Activated CD4-positive, alpha-beta T cell treated with anti-CD3 and anti-CD28 coated beads, Interleukin-2, amount 10 ng/mL, durations not matched to agents 24 days and 14 days (primary cell): ENCODE measurements at regions not wholly inside any gene's neighbourhood (a gene's known extent, or its start where the extent isn't known, plus 50 kb on each side); places are given as distances from the start of the nearest gene placed in this dataset.

Experiments
- DNase-seq: peaks from one replicate; pipeline ENCODE4 v3.0.0; 2022
- H3K27ac Mint-ChIP-seq: one replicate; pipeline ENCODE4 v1.8.0; 2022; ENCODE audit warnings: mild to moderate bottlenecking, mixed read lengths
- H3K27me3 Mint-ChIP-seq: one replicate; pipeline ENCODE4 v1.8.0; 2022; ENCODE audit warnings: mixed read lengths
- H3K36me3 Mint-ChIP-seq: one replicate; pipeline ENCODE4 v1.8.0; 2022; ENCODE audit warnings: low read depth, mild to moderate bottlenecking, mixed read lengths
- H3K4me1 Mint-ChIP-seq: one replicate; pipeline ENCODE4 v1.8.0; 2021; ENCODE audit warnings: mixed read lengths
- H3K4me3 Mint-ChIP-seq: one replicate; pipeline ENCODE4 v1.8.0; 2022; ENCODE audit warnings: mild to moderate bottlenecking, moderate library complexity, mixed read lengths
- H3K9me3 Mint-ChIP-seq: one replicate; pipeline ENCODE4 v1.8.0; 2021; ENCODE audit warnings: mixed read lengths
- intact Hi-C: fragments of 100-400 bp; cut with micrococcal nuclease; formaldehyde crosslinking; loops from one replicate; pipeline ENCODE4 v1.15.1; 2023

- H3K4me3 Mint-ChIP-seq: no peak overlapping the region
- intact Hi-C loops: no loop called here
- H3K9me3 Mint-ChIP-seq: no peaks in the 10 kb centered on the region
- H3K27ac Mint-ChIP-seq: no peak overlapping the region
- no peak for DNase-seq
- no peaks in the 10 kb centered on the region for H3K4me1 Mint-ChIP-seq
- H3K27me3 Mint-ChIP-seq: no peaks in the 10 kb centered on the region
- no peaks in the 10 kb centered on the region for H3K36me3 Mint-ChIP-seq
Observed at GRCh38 chr3:161754420-161755053, 257.9 kb downstream of the OTOL1 start.

DNA sequence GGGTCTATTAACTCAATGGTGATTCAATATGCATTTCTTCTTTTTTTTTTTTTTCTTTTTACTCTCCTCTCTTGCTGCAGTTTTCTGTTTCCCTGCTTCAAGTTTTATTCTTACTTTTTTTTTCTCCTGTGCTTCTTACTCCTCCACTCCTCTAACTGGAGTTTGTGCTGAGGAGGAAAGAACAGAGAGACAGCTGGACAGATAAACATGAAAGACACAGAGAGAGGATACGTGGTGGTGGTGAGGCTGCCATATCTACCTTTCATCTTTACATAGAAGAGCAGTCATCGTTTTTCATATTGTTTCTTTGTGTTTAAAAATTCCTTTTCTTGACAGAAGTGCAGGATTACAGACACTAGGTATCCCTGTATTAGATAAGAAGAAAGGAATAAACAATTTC, 262.8 kb downstream of the OTOL1 start:
- intact Hi-C loops: no loop called here
- DNase-seq: no peak
- H3K27me3 Mint-ChIP-seq: no peaks in the 10 kb centered on the region
- no peaks in the 10 kb centered on the region for H3K9me3 Mint-ChIP-seq
- no peaks in the 10 kb centered on the region for H3K36me3 Mint-ChIP-seq
- H3K4me1 Mint-ChIP-seq: no peaks in the 10 kb centered on the region
- no peak overlapping the region for H3K4me3 Mint-ChIP-seq
- no peak overlapping the region for H3K27ac Mint-ChIP-seq

- no peaks in the 10 kb centered on the region for H3K9me3 Mint-ChIP-seq
- peaks cover 7% of the 10 kb centered on the region for H3K4me1 Mint-ChIP-seq
- no peaks in the 10 kb centered on the region for H3K27me3 Mint-ChIP-seq
- H3K27ac Mint-ChIP-seq: no peak overlapping the region
- no peak for DNase-seq
- H3K4me3 Mint-ChIP-seq: no peak overlapping the region
- intact Hi-C loops: no loop called here
- no peaks in the 10 kb centered on the region for H3K36me3 Mint-ChIP-seq
Observed at GRCh38 chr3:161766331-161766730, 269.7 kb downstream of the OTOL1 start.

- Mint-ChIP-seq H3K4me3 (peak overlapping the region; percentile 12), H3K4me1 (peaks cover 10% of the 10 kb centered on the region), H3K27ac (peak overlapping the region; percentile 54), H3K36me3 (no peaks in the 10 kb centered on the region), H3K9me3 (peaks cover 3% of the 10 kb centered on the region), H3K27me3 (no peaks in the 10 kb centered on the region)
- intact Hi-C loops: no loop called here
- DNase-seq: peak; percentile 55
Observed at GRCh38 chr3:161770484-161771386, 274.1 kb downstream of the OTOL1 start.

GRCh38 chr3:161781381-161781780, 284.8 kb downstream of the OTOL1 start:
- intact Hi-C loops: no loop called here
- DNase-seq: no peak
- Mint-ChIP-seq H3K4me1 (peaks cover 4% of the 10 kb centered on the region), H3K36me3 (no peaks in the 10 kb centered on the region), H3K9me3 (peaks cover 5% of the 10 kb centered on the region), H3K27me3 (no peaks in the 10 kb centered on the region), H3K27ac (no peak overlapping the region), H3K4me3 (no peak overlapping the region)

GRCh38 chr3:161793194-161793930, 296.8 kb downstream of the OTOL1 start:
- H3K36me3 Mint-ChIP-seq: no peaks in the 10 kb centered on the region
- intact Hi-C loops: no loop called here
- H3K9me3 Mint-ChIP-seq: no peaks in the 10 kb centered on the region

GRCh38 chr3:161794551-161794950, 297.9 kb downstream of the OTOL1 start:
- no peaks in the 10 kb centered on the region for H3K4me1 Mint-ChIP-seq
- H3K9me3 Mint-ChIP-seq: no peaks in the 10 kb centered on the region
- intact Hi-C loops: no loop called here
- H3K27me3 Mint-ChIP-seq: no peaks in the 10 kb centered on the region
- DNase-seq: no peak
- H3K27ac Mint-ChIP-seq: no peak overlapping the region
- no peaks in the 10 kb centered on the region for H3K36me3 Mint-ChIP-seq
- no peak overlapping the region for H3K4me3 Mint-ChIP-seq

More at GRCh38 chr3:161793194-161793930, 296.8 kb downstream of the OTOL1 start:
- DNase-seq: no peak
- Mint-ChIP-seq H3K4me1 (no peaks in the 10 kb centered on the region), H3K4me3 (no peak overlapping the region), H3K27me3 (no peaks in the 10 kb centered on the region), H3K27ac (no peak overlapping the region)

- H3K27ac Mint-ChIP-seq: no peak overlapping the region
- no peak for DNase-seq
- H3K4me1 Mint-ChIP-seq: no peaks in the 10 kb centered on the region
- no peaks in the 10 kb centered on the region for H3K36me3 Mint-ChIP-seq
- intact Hi-C loops: no loop called here
- no peaks in the 10 kb centered on the region for H3K9me3 Mint-ChIP-seq
- no peak overlapping the region for H3K4me3 Mint-ChIP-seq
- H3K27me3 Mint-ChIP-seq: no peaks in the 10 kb centered on the region
Observed at GRCh38 chr3:161796312-161796711, 299.7 kb downstream of the OTOL1 start.

DNA sequence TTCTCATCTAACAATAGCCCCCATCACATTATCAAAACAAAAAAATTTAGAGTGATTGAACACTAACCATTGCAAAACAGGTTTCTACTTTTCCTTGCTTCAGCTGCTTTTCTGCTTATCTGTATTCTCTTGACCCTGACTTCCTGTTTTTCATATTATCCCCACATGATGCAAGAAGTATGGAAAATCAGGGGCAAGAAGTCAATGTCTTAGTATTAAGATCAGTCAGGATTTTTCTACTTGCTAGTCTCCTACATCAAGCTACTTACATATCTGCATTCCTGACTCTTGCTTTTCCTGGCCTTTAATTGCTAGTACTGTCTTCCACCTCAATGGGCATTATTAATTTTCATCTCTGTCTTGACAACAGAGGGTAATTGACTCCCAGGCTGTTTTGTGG, 300.2 kb downstream of the OTOL1 start:
- no peak overlapping the region for H3K4me3 Mint-ChIP-seq
- intact Hi-C loops: no loop called here
- H3K27me3 Mint-ChIP-seq: no peaks in the 10 kb centered on the region
- H3K36me3 Mint-ChIP-seq: no peaks in the 10 kb centered on the region
- H3K27ac Mint-ChIP-seq: no peak overlapping the region
- no peaks in the 10 kb centered on the region for H3K9me3 Mint-ChIP-seq
- H3K4me1 Mint-ChIP-seq: no peaks in the 10 kb centered on the region
- DNase-seq: no peak

GRCh38 chr3:161798016-161798415, 301.4 kb downstream of the OTOL1 start:
- intact Hi-C loops: no loop called here
- no peak overlapping the region for H3K4me3 Mint-ChIP-seq
- H3K36me3 Mint-ChIP-seq: no peaks in the 10 kb centered on the region
- no peak for DNase-seq
- no peaks in the 10 kb centered on the region for H3K4me1 Mint-ChIP-seq
- peaks cover 2% of the 10 kb centered on the region for H3K9me3 Mint-ChIP-seq
- H3K27ac Mint-ChIP-seq: no peak overlapping the region
- no peaks in the 10 kb centered on the region for H3K27me3 Mint-ChIP-seq

DNA sequence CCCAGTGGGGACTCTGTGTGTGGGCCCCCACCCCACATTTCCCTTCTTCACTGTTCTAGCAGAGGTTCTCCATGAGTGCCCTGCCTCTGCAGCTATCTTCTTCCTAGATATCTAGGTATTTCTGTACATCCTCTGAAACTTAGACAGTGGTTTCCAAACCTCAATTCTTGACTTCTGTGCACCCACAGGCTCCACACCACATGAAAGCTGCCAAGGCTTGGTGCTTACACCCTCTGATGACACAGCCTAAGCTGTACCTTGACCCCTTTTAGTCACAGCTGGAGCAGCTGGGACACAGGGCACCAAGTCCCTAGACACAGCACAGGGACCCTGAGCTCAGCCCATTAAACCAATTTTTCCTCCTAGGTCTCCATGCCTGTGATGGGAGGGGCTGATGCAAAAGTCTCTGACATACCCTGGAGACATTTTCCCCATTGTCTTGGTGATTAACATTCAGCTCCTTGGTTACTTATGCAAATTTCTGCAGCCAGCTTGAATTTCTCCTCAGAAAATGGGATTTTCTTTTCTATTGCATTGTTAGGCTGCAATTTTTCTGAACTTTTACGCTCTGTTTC, 304.5 kb downstream of the OTOL1 start:
- no peaks in the 10 kb centered on the region for H3K27me3 Mint-ChIP-seq
- no peak overlapping the region for H3K4me3 Mint-ChIP-seq
- no peaks in the 10 kb centered on the region for H3K4me1 Mint-ChIP-seq
- intact Hi-C loops: no loop called here
- no peaks in the 10 kb centered on the region for H3K36me3 Mint-ChIP-seq
- H3K27ac Mint-ChIP-seq: no peak overlapping the region
- no peak for DNase-seq
- H3K9me3 Mint-ChIP-seq: peaks cover 5% of the 10 kb centered on the region

DNA sequence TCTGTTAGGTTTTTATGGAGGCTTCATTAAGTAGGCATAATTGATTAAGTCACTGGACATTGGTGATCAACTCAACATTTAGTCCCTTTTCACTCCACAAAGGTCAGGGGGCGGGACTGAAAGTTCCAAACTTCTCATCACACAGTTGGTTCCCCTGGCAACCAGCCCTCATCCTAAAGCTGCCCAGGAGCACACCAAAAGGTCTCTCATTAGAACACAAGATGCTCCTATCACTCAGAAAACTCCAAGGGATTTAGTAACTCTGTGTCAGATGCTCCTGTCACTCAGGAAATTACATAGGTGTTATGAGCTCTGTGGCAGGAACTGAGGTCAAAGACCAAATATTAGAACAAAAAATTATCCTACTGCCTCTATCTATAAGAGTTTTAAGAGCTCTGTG, 321.5 kb downstream of the OTOL1 start:
- intact Hi-C loops: no loop called here
- no peaks in the 10 kb centered on the region for H3K27me3 Mint-ChIP-seq
- H3K36me3 Mint-ChIP-seq: no peaks in the 10 kb centered on the region
- H3K4me3 Mint-ChIP-seq: no peak overlapping the region
- no peaks in the 10 kb centered on the region for H3K9me3 Mint-ChIP-seq
- no peak for DNase-seq
- H3K27ac Mint-ChIP-seq: no peak overlapping the region
- H3K4me1 Mint-ChIP-seq: no peaks in the 10 kb centered on the region

DNA sequence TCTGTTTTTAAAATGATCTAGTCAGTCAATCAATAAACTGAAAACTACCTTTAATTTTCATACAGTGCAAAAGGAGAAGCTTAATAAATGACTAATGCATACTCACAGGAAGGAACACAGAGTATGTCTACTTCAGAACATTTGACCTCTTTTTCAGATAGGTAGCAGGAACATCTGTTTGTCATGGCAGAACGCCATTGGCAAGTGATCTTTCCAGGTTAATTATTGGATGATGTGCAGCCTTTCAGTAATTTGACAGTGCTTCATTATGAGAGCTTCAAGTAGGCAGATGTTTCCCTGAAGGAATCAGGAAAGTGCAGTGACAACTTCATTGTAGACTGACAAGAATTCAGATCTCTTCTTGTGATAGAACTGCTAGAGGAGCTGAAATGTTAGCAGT, 325.0 kb downstream of the OTOL1 start:
- H3K27me3 Mint-ChIP-seq: no peaks in the 10 kb centered on the region
- no peaks in the 10 kb centered on the region for H3K9me3 Mint-ChIP-seq
- no peak for DNase-seq
- no peaks in the 10 kb centered on the region for H3K4me1 Mint-ChIP-seq
- H3K4me3 Mint-ChIP-seq: no peak overlapping the region
- H3K27ac Mint-ChIP-seq: no peak overlapping the region
- intact Hi-C loops: no loop called here
- H3K36me3 Mint-ChIP-seq: no peaks in the 10 kb centered on the region

DNA sequence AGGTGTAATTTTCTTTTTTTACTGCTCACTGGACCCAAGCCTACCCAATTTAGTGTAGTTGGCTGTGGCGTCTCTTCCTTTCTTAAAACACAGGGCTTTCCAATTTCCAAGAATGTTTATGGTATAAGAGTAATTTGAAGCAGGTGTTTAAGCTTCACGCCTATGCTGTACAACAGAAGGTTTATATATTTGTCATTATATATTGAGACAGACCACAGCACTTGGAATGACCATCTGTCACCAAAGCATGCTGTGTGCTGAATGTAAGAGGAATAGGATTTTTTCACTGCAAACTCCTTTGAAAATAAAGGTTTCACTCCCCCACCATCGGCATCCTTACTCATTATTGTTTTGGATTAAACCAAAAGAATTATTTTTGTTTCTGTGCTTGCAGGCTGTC, 325.7 kb downstream of the OTOL1 start:
- Mint-ChIP-seq H3K27ac (no peak overlapping the region), H3K4me3 (no peak overlapping the region), H3K36me3 (no peaks in the 10 kb centered on the region), H3K4me1 (no peaks in the 10 kb centered on the region), H3K27me3 (no peaks in the 10 kb centered on the region), H3K9me3 (no peaks in the 10 kb centered on the region)
- no peak for DNase-seq
- intact Hi-C loops: no loop called here
